ENCODE measurements at regions not wholly inside any gene's neighbourhood (a gene's known extent, or its start where the extent isn't known, plus 50 kb on each side); places are given as distances from the start of the nearest gene placed in this dataset.

- no peak for DNase-seq
- no peaks in the 10 kb centered on the region for H3K9me3 ChIP-seq
- intact Hi-C loops (cut with DNase I), result no loop called here
- no peaks in the 10 kb centered on the region for H3K27me3 ChIP-seq
- H3K4me3 ChIP-seq, result no peak overlapping the region
- H3K27ac ChIP-seq, result no peak overlapping the region
- WGBS, 2 donors, result 19 to 63% methylated on average over 1 of the region's 1 CpG
- TF ChIP-seq EP300 (IDR thresholded peaks at IDR 0.05) (no peak), POLR2A (IDR thresholded peaks at IDR 0.05) (no peak), POLR2AphosphoS5 (IDR thresholded peaks at IDR 0.05) (no peak), CTCF (IDR thresholded peaks at IDR 0.05) (no peak)
- no peaks in the 10 kb centered on the region for H3K4me1 ChIP-seq
- H3K36me3 ChIP-seq, result no peaks in the 10 kb centered on the region
These were observed 1234.6 kb upstream of the CHAC2 start for GRCh38 chr2:52532956-52533355.

GRCh38 chr2:52526735-52527134 is 1240.9 kb upstream of the CHAC2 start:
- peaks cover 0 to 3% (median 0%) of the 10 kb centered on the region in 4 donors for H3K9me3 ChIP-seq
- no peak for DNase-seq
- WGBS, 2 donors, result 77 to 84% methylated on average over 1 of the region's 1 CpG
- no peaks in the 10 kb centered on the region for H3K36me3 ChIP-seq
- H3K4me3 ChIP-seq, result no peak overlapping the region
- H3K27me3 ChIP-seq, result no peaks in the 10 kb centered on the region
- H3K27ac ChIP-seq, result no peak overlapping the region
- no peaks in the 10 kb centered on the region for H3K4me1 ChIP-seq
- intact Hi-C loops (cut with DNase I), result no loop called here
- TF ChIP-seq EP300 (IDR thresholded peaks at IDR 0.05) (no peak), CTCF (IDR thresholded peaks at IDR 0.05) (no peak), POLR2A (IDR thresholded peaks at IDR 0.05) (no peak), POLR2AphosphoS5 (IDR thresholded peaks at IDR 0.05) (no peak)

GRCh38 chr2:52520644-52521043 is 1247.0 kb upstream of the CHAC2 start:
- intact Hi-C loops (cut with DNase I), result no loop called here
- Histone ChIP-seq H3K36me3 (no peaks in the 10 kb centered on the region), H3K4me1 (no peaks in the 10 kb centered on the region), H3K27ac (no peak overlapping the region), H3K9me3 (peaks cover 0 to 3% (median 0%) of the 10 kb centered on the region in 4 donors), H3K27me3 (no peaks in the 10 kb centered on the region), H3K4me3 (no peak overlapping the region)
- DNase-seq, result no peak
- WGBS, 2 donors, result 55 to 74% methylated on average over 1 of the region's 1 CpG
- TF ChIP-seq EP300 (IDR thresholded peaks at IDR 0.05) (no peak), POLR2A (IDR thresholded peaks at IDR 0.05) (no peak), POLR2AphosphoS5 (IDR thresholded peaks at IDR 0.05) (no peak), CTCF (IDR thresholded peaks at IDR 0.05) (no peak)

- H3K36me3 ChIP-seq, result no peaks in the 10 kb centered on the region
- TF ChIP-seq POLR2A (IDR thresholded peaks at IDR 0.05), result no peak
- TF ChIP-seq EP300 (IDR thresholded peaks at IDR 0.05), result no peak
- TF ChIP-seq CTCF (IDR thresholded peaks at IDR 0.05), result no peak
- no peak for TF ChIP-seq POLR2AphosphoS5 (IDR thresholded peaks at IDR 0.05)
- no peak overlapping the region for H3K4me3 ChIP-seq
- H3K9me3 ChIP-seq, result peaks cover 0 to 3% (median 0%) of the 10 kb centered on the region in 4 donors
- no peaks in the 10 kb centered on the region for H3K4me1 ChIP-seq
- H3K27me3 ChIP-seq, result no peaks in the 10 kb centered on the region
- no peak for DNase-seq
- intact Hi-C loops (cut with DNase I), result no loop called here
- H3K27ac ChIP-seq, result no peak overlapping the region
These were observed 1248.9 kb upstream of the CHAC2 start for GRCh38 chr2:52518678-52519077.

- Histone ChIP-seq H3K4me3 (no peak overlapping the region), H3K9me3 (no peaks in the 10 kb centered on the region), H3K36me3 (no peaks in the 10 kb centered on the region), H3K27me3 (no peaks in the 10 kb centered on the region), H3K4me1 (no peaks in the 10 kb centered on the region), H3K27ac (no peak overlapping the region)
- intact Hi-C loops (cut with DNase I), result no loop called here
- TF ChIP-seq POLR2AphosphoS5 (IDR thresholded peaks at IDR 0.05) (no peak), POLR2A (IDR thresholded peaks at IDR 0.05) (no peak), CTCF (IDR thresholded peaks at IDR 0.05) (no peak), EP300 (IDR thresholded peaks at IDR 0.05) (no peak)
- WGBS, 2 donors, result 83 to 87% methylated on average over 5 of the region's 5 CpGs
- DNase-seq, result no peak
These were observed 1254.8 kb upstream of the CHAC2 start for GRCh38 chr2:52512760-52513159.

All from sigmoid colon (tissue), 6 donors.